BJ (cell line): ENCODE measurements at regions not wholly inside any gene's neighbourhood (a gene's known extent, or its start where the extent isn't known, plus 50 kb on each side); places are given as distances from the start of the nearest gene placed in this dataset.
"Not testable (repeated sequence)": the region's sequence is repeated elsewhere in the genome, so short reads cannot be mapped to it uniquely, and the experiment has no call there.

Experiments used
- CTCF ChIA-PET: fragments of 350-600 bp; formaldehyde crosslinking; extraction: SDS; loops from one replicate; lab custom pipeline; 2021; ENCODE audit warnings: antibody characterized with exemption, inconsistent platforms; lab: Yijun Ruan, JAX
- POLR2A ChIA-PET: fragments of 300-600 bp; sonication (Branson Sonifier 250); formaldehyde crosslinking; extraction: SDS; loops from one replicate; lab custom pipeline; 2021; ENCODE audit warnings: antibody characterized with exemption; lab: Charles Lee
- DNase-seq: peaks from one replicate; pipeline ENCODE4 v3.0.0-alpha.2; 2011; ENCODE audit warnings: low read depth
- H3K27me3 ChIP-seq: 2 replicates; pipeline ENCODE4 v1.6.0; 2011; ENCODE audit warnings: low read length; ENCODE audit not compliant: control insufficient read depth, insufficient read depth
- H3K36me3 ChIP-seq: 2 replicates; pipeline ENCODE4 v1.5.1; 2011; ENCODE audit warnings: low read length; ENCODE audit not compliant: control insufficient read depth, insufficient read depth
- H3K4me3 ChIP-seq: 2 replicates; pipeline ENCODE4 v1.5.1; 2011; ENCODE audit warnings: low read depth, mild to moderate bottlenecking, control low read depth, low read length
- CTCF ChIP-seq: IDR thresholded peaks from 2 replicates; pipeline ENCODE4 v1.5.1; 2011; ENCODE audit warnings: low read depth, mild to moderate bottlenecking, control low read depth, inconsistent platforms, low read length, moderate library complexity; ENCODE audit not compliant: insufficient read depth

- no peak for DNase-seq
- TF ChIP-seq CTCF, result no peak
- H3K4me3 ChIP-seq, result no peak overlapping the region
- no peaks in the 10 kb centered on the region for H3K36me3 ChIP-seq
- no peaks in the 10 kb centered on the region for H3K27me3 ChIP-seq
- ChIA-PET CTCF (no interaction called here), POLR2A (no interaction called here)
Measured at GRCh38 chr11:93039531-93040240, 70.2 kb downstream of the MTNR1B start.

- CTCF ChIA-PET, result interaction anchor here (1.1 kb wide), 1 partner anchor 12 kb away, joined by 3 read pairs; no protein-coding TSS in a partner anchor
- H3K36me3 ChIP-seq, result no peaks in the 10 kb centered on the region
- no peak overlapping the region for H3K4me3 ChIP-seq
- POLR2A ChIA-PET, result no interaction called here
- no peak for DNase-seq
- no peak for TF ChIP-seq CTCF
- no peaks in the 10 kb centered on the region for H3K27me3 ChIP-seq
Measured at GRCh38 chr11:93041682-93042081, 72.2 kb downstream of the MTNR1B start.

- POLR2A ChIA-PET, CTCF ChIA-PET, H3K36me3 ChIP-seq, DNase-seq, H3K4me3 ChIP-seq, H3K27me3 ChIP-seq: not testable (repeated sequence)
Measured at GRCh38 chr11:93043186-93043585, 73.7 kb downstream of the MTNR1B start.

- no peaks in the 10 kb centered on the region for H3K27me3 ChIP-seq
- no peaks in the 10 kb centered on the region for H3K36me3 ChIP-seq
- TF ChIP-seq CTCF, result no peak
- no peak overlapping the region for H3K4me3 ChIP-seq
- POLR2A ChIA-PET, result no interaction called here
- CTCF ChIA-PET, result interaction anchor here (1.0 kb wide), 1 partner anchor 40 kb away, joined by 3 read pairs; no protein-coding TSS in a partner anchor
- no peak for DNase-seq
Measured at GRCh38 chr11:93049740-93050139, 80.3 kb downstream of the MTNR1B start.

GRCh38 chr11:93051186-93051585 lies 81.7 kb downstream of the MTNR1B start:
- Histone ChIP-seq H3K4me3 (no peak overlapping the region), H3K27me3 (no peaks in the 10 kb centered on the region), H3K36me3 (no peaks in the 10 kb centered on the region)
- CTCF ChIA-PET, result no interaction called here
- TF ChIP-seq CTCF, result no peak
- POLR2A ChIA-PET, result no interaction called here
- no peak for DNase-seq

- DNase-seq, result no peak
- ChIA-PET CTCF (interaction anchor here (0.5 to 1.2 kb wide), 5 partner anchors 10 to 77 kb away, joined by 3 read pairs; no protein-coding TSS in a partner anchor), POLR2A (no interaction called here)
- no peak for TF ChIP-seq CTCF
- Histone ChIP-seq H3K27me3 (no peaks in the 10 kb centered on the region), H3K4me3 (no peak overlapping the region), H3K36me3 (no peaks in the 10 kb centered on the region)
Measured at GRCh38 chr11:93053864-93054263, 84.4 kb downstream of the MTNR1B start.
